Fibroblast of lung (primary cell): ENCODE measurements at regions not wholly inside any gene's neighbourhood (a gene's known extent, or its start where the extent isn't known, plus 50 kb on each side); places are given as distances from the start of the nearest gene placed in this dataset.

Source experiments
- DNase-seq, 2 donors: peaks; one replicate each; pipeline versions ENCODE4 v3.0.0 to v3.0.0-alpha.2; 2010; ENCODE audit warnings: low read depth in 2 of 2
- H2AFZ ChIP-seq: 2 replicates; pipeline ENCODE4 v1.5.1; 2012; ENCODE audit warnings: low read length, control low read depth, inconsistent platforms
- H3K27ac ChIP-seq: 2 replicates; pipeline ENCODE4 v1.5.1; 2011; ENCODE audit warnings: low read length, control low read depth; ENCODE audit not compliant: insufficient read depth
- H3K27me3 ChIP-seq: 2 replicates; pipeline ENCODE4 v1.5.1; 2011; ENCODE audit warnings: mild to moderate bottlenecking, low read length; ENCODE audit not compliant: control insufficient read depth, insufficient read depth
- H3K36me3 ChIP-seq: 2 replicates; pipeline ENCODE4 v1.5.1; 2011; ENCODE audit warnings: low read length; ENCODE audit not compliant: control insufficient read depth, insufficient read depth
- H3K4me1 ChIP-seq: 2 replicates; pipeline ENCODE4 v1.5.1; 2011; ENCODE audit warnings: low read length; ENCODE audit not compliant: control insufficient read depth, insufficient read depth; ENCODE audit errors: extremely low read depth
- H3K4me2 ChIP-seq: 2 replicates; pipeline ENCODE4 v1.5.1; 2011; ENCODE audit warnings: low read length, control low read depth; ENCODE audit not compliant: insufficient read depth; ENCODE audit errors: extremely low read depth
- H3K4me3 ChIP-seq, 4 experiments: fragments of 200-600 bp in 1 of 4; sonication (generic) in 1 of 4; replicated peaks in 1 of 4; 2 replicates each; pipeline ENCODE4 v1.5.1; 2011 to 2016; ENCODE audit warnings: low read length in 4 of 4, low read depth in 3 of 4, mild to moderate bottlenecking in 3 of 4, control low read depth in 2 of 4, inconsistent platforms in 1 of 4, mixed read lengths in 1 of 4; ENCODE audit not compliant: insufficient read depth in 1 of 4; ENCODE audit errors: control extremely low read depth in 1 of 4
- H3K79me2 ChIP-seq: 2 replicates; pipeline ENCODE4 v1.5.1; 2012; ENCODE audit warnings: mild to moderate bottlenecking, low read length, inconsistent platforms; ENCODE audit not compliant: control insufficient read depth, insufficient read depth
- H3K9ac ChIP-seq: 2 replicates; pipeline ENCODE4 v1.5.1; 2011; ENCODE audit warnings: mild to moderate bottlenecking, low read length, control low read depth; ENCODE audit not compliant: insufficient read depth
- H3K9me3 ChIP-seq: 2 replicates; pipeline ENCODE4 v1.5.1; 2012; ENCODE audit warnings: low read depth, low read length; ENCODE audit not compliant: control insufficient read depth, insufficient read depth
- H4K20me1 ChIP-seq: 2 replicates; pipeline ENCODE4 v1.5.1; 2011; ENCODE audit warnings: low read length; ENCODE audit not compliant: control insufficient read depth, insufficient read depth; ENCODE audit errors: extremely low read depth
- EZH2 ChIP-seq: IDR thresholded peaks from 2 replicates; pipeline ENCODE4 v1.5.1; 2012; ENCODE audit warnings: low read length, control low read depth, mild to moderate bottlenecking; ENCODE audit errors: missing control alignments
- TF ChIP-seq, protein P1 (sequence below), 2 donors: IDR thresholded peaks in 1 of 2; conservative IDR thresholded peaks in 1 of 2; 1 replicate in 1 of 2; 2 replicates in 1 of 2; pipeline ENCODE4 v1.5.1; 2011 to 2012; ENCODE audit warnings: low read length in 2 of 2, control low read depth in 1 of 2, inconsistent platforms in 1 of 2, low read depth in 1 of 2, mild to moderate bottlenecking in 1 of 2

DNA sequence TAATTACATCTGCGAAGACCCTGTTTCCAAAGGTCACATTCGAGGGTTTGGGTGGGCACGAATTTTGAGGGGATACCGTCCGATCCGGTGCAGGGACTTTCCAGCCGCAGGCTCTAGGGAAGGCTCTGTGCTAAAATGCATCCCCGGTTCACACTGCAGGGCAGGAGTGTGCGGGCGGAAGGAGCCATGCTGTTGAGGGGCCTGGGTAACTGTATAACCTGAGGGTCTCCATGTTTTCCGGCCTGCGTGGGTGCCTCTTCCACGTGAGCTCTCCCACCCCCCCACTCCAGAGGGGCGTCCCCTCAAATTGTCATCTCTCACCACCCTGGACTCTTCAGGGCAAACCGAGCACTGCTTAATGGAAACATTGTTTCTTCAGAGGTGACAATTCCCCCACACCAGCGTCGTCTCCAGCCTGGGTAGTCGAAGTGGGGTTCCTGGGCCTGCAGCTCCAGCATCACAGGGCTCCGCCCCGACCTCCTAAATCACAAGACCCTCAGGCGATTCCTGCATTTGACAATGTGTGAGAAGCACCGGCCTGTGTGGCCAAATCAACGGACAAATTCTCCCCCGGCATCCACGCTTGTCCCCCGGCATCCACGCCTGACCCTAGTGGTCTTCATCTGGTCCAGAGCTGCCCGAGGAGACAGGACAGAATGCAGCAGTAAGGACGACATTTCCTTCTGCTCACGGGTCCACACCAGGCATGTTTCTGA is 51.2 kb downstream of the FOXL3 start:
- no peak for DNase-seq
- Histone ChIP-seq H4K20me1 (no peaks in the 10 kb centered on the region), H2AFZ (no peak overlapping the region), H3K27me3 (no peaks in the 10 kb centered on the region), H3K36me3 (no peaks in the 10 kb centered on the region), H3K4me1 (no peaks in the 10 kb centered on the region), H3K4me2 (no peak overlapping the region), H3K79me2 (no peaks in the 10 kb centered on the region), H3K4me3 (no peak overlapping the region), H3K9ac (no peak overlapping the region), H3K27ac (no peak overlapping the region), H3K9me3 (no peaks in the 10 kb centered on the region)
- no peak for TF ChIP-seq EZH2
- TF ChIP-seq, protein P1, sequence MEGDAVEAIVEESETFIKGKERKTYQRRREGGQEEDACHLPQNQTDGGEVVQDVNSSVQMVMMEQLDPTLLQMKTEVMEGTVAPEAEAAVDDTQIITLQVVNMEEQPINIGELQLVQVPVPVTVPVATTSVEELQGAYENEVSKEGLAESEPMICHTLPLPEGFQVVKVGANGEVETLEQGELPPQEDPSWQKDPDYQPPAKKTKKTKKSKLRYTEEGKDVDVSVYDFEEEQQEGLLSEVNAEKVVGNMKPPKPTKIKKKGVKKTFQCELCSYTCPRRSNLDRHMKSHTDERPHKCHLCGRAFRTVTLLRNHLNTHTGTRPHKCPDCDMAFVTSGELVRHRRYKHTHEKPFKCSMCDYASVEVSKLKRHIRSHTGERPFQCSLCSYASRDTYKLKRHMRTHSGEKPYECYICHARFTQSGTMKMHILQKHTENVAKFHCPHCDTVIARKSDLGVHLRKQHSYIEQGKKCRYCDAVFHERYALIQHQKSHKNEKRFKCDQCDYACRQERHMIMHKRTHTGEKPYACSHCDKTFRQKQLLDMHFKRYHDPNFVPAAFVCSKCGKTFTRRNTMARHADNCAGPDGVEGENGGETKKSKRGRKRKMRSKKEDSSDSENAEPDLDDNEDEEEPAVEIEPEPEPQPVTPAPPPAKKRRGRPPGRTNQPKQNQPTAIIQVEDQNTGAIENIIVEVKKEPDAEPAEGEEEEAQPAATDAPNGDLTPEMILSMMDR (conservative IDR thresholded peaks at IDR 0.05 in 1 of 2, IDR thresholded peaks at IDR 0.05 in 1 of 2; ENCODE audit: low read depth in 1 of 2, low read length in 2 of 2), result no peak

DNA sequence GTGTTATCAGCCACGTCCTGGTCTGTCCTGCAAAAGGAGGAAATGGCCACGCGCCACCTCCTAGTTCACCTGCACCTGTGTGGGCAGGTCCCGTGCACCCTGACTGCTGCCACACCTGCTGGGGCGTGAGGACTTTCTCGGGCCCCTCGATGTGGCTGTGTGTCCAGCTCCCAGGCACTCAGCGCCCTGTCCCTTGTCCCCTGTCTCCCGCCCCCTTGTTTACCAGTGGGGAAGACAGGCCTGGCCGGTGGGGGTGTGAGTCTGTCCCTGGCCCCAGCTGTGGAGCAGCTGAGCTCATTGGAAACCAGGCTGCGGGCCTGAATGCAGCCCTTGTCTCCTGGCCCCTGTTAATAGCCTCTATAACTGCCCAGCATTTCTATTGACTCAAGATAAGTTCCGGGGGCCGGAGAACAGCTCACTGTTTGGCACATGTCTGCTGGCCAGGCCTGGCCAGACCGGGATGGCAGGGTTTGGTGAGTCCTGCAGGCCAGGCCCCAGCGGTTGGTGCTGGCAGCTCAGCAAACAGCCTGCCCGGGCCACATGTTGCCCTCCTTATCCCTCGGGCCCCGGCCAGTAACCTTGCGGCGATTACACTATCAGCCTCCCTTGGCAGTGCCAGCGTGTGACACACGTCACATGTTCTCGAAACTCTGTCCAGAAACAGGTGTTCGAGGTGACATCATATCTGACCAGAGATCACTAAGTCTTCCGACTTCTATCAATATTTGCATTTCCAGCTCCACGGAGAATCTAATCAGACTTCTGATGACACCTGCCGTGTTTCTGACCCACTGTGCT is 52.1 kb downstream of the FOXL3 start:
- DNase-seq, result no peak
- TF ChIP-seq, protein P1 (conservative IDR thresholded peaks at IDR 0.05 in 1 of 2, IDR thresholded peaks at IDR 0.05 in 1 of 2; ENCODE audit: low read depth in 1 of 2, low read length in 2 of 2), result no peak
- TF ChIP-seq EZH2, result no peak
- no peaks in the 10 kb centered on the region for H3K9me3 ChIP-seq
- H3K27me3 ChIP-seq, result no peaks in the 10 kb centered on the region
- no peaks in the 10 kb centered on the region for H3K4me1 ChIP-seq
- H3K9ac ChIP-seq, result no peak overlapping the region
- H3K4me2 ChIP-seq, result no peak overlapping the region
- no peaks in the 10 kb centered on the region for H4K20me1 ChIP-seq
- H3K79me2 ChIP-seq, result no peaks in the 10 kb centered on the region
- no peak overlapping the region for H3K27ac ChIP-seq
- no peaks in the 10 kb centered on the region for H3K36me3 ChIP-seq
- no peak overlapping the region for H2AFZ ChIP-seq
- no peak overlapping the region for H3K4me3 ChIP-seq

DNA sequence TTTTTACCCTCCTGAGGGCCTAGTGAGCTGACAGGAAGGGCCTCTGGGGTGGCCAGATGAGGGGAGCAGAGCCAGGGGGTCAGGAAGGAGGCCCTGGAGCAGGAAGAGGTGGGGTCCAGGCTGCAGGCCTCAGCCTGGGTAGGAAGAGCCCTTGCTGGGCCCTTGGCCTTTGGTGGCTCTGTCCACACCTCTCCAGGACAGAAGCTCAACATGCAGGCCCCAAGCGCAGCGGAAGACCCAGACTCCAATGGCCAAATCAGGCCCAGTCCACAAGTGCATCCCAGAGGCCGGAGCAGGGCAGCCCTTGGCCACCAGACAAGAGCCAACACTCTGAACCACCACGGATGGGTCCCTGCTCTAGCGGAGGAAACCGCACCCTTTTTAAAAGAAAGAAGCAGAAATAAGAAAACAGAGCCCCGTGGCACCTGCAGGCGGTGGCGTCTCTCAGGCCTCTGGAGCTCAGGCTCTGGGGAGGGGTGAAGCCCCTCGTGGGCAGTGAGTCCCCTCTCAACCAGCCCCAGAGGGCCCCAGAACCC is 52.8 kb downstream of the FOXL3 start:
- Histone ChIP-seq H3K9ac (no peak overlapping the region), H2AFZ (no peak overlapping the region), H3K36me3 (no peaks in the 10 kb centered on the region), H3K4me1 (no peaks in the 10 kb centered on the region), H3K27me3 (no peaks in the 10 kb centered on the region), H3K79me2 (no peaks in the 10 kb centered on the region), H3K9me3 (no peaks in the 10 kb centered on the region), H4K20me1 (no peaks in the 10 kb centered on the region), H3K27ac (no peak overlapping the region), H3K4me3 (no peak overlapping the region), H3K4me2 (no peak overlapping the region)
- no peak for DNase-seq
- TF ChIP-seq EZH2, result no peak
- TF ChIP-seq, protein P1 (conservative IDR thresholded peaks at IDR 0.05 in 1 of 2, IDR thresholded peaks at IDR 0.05 in 1 of 2; ENCODE audit: low read depth in 1 of 2, low read length in 2 of 2), result no peak
